ENCODE measurements at regions not wholly inside any gene's neighbourhood (a gene's known extent, or its start where the extent isn't known, plus 50 kb on each side); places are given as distances from the start of the nearest gene placed in this dataset.

DNA sequence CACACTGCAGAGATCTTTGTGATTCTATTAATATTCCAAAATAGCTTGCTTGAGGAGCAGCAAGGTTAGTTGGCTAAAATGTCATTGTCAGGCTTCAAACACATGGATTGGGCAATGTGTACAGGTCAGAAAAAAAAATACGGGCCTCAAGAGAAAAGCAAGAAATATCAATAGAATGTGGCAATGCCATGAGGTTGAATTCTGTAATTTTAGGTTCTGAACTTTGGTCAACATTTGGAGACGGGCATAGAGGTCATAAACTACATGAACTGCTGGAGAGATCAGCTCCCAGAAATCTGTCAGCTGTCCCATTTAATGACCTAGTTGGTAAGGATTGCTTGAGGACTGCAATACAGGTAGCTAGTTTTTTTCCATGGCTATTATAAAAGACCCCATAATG, 445.8 kb downstream of the HTR1B start:
- TF ChIP-seq, protein P1, sequence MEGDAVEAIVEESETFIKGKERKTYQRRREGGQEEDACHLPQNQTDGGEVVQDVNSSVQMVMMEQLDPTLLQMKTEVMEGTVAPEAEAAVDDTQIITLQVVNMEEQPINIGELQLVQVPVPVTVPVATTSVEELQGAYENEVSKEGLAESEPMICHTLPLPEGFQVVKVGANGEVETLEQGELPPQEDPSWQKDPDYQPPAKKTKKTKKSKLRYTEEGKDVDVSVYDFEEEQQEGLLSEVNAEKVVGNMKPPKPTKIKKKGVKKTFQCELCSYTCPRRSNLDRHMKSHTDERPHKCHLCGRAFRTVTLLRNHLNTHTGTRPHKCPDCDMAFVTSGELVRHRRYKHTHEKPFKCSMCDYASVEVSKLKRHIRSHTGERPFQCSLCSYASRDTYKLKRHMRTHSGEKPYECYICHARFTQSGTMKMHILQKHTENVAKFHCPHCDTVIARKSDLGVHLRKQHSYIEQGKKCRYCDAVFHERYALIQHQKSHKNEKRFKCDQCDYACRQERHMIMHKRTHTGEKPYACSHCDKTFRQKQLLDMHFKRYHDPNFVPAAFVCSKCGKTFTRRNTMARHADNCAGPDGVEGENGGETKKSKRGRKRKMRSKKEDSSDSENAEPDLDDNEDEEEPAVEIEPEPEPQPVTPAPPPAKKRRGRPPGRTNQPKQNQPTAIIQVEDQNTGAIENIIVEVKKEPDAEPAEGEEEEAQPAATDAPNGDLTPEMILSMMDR (IDR thresholded peaks at IDR 0.05; ENCODE audit: poor library complexity) = no peak
- no peak for TF ChIP-seq EZH2 (IDR thresholded peaks at IDR 0.05; ENCODE audit: borderline replicate concordance)
- TF ChIP-seq EZH2phosphoT487 (IDR thresholded peaks at IDR 0.05; ENCODE audit: low read depth, severe bottlenecking, unreplicated experiment) = no peak

Data from hepatocyte (in vitro differentiated cells).